K562 (cell line): ENCODE measurements at regions not wholly inside any gene's neighbourhood (a gene's known extent, or its start where the extent isn't known, plus 50 kb on each side); places are given as distances from the start of the nearest gene placed in this dataset.

ENCODE experiments used
- FOXP4 ChIP-seq: sonication (generic); formaldehyde crosslinking; IDR thresholded peaks from 2 replicates; pipeline ENCODE4 v1.8.0; 2022; ENCODE audit warnings: mild to moderate bottlenecking, missing genetic modification reagents, borderline replicate concordance
- NR1H2 ChIP-seq: sonication (generic); formaldehyde crosslinking; IDR thresholded peaks from 2 replicates; pipeline ENCODE4 v1.4.0; 2020; ENCODE audit warnings: mild to moderate bottlenecking, missing genetic modification reagents
- RERE ChIP-seq: sonication (generic); formaldehyde crosslinking; IDR thresholded peaks from 2 replicates; pipeline ENCODE4 v1.8.0; 2023; ENCODE audit warnings: missing genetic modification reagents, mild to moderate bottlenecking, borderline replicate concordance

- TF ChIP-seq RERE (CRISPR knock-in tag), result no peak
- no peak for TF ChIP-seq FOXP4 (CRISPR knock-in tag)
- no peak for TF ChIP-seq NR1H2 (CRISPR knock-in tag)
These were observed 2007.1 kb downstream of the EFNA5 start (continued) for GRCh38 chr5:105663671-105664070.
